B cell (primary cell): ENCODE measurements at regions not wholly inside any gene's neighbourhood (a gene's known extent, or its start where the extent isn't known, plus 50 kb on each side); places are given as distances from the start of the nearest gene placed in this dataset.

ENCODE experiments used
- EZH2 ChIP-seq: IDR thresholded peaks from 2 replicates; pipeline ENCODE4 v1.6.1; 2012; ENCODE audit warnings: borderline replicate concordance, low read depth, mild to moderate bottlenecking, moderate library complexity, low read length; ENCODE audit not compliant: insufficient read depth, poor library complexity, severe bottlenecking
- TF ChIP-seq, protein P1 (sequence below): fragments of 200-600 bp; IDR thresholded peaks from one replicate; pipeline ENCODE4 v1.8.0; 2022; ENCODE audit warnings: antibody characterized with exemption, mild to moderate bottlenecking

- TF ChIP-seq, protein P1, sequence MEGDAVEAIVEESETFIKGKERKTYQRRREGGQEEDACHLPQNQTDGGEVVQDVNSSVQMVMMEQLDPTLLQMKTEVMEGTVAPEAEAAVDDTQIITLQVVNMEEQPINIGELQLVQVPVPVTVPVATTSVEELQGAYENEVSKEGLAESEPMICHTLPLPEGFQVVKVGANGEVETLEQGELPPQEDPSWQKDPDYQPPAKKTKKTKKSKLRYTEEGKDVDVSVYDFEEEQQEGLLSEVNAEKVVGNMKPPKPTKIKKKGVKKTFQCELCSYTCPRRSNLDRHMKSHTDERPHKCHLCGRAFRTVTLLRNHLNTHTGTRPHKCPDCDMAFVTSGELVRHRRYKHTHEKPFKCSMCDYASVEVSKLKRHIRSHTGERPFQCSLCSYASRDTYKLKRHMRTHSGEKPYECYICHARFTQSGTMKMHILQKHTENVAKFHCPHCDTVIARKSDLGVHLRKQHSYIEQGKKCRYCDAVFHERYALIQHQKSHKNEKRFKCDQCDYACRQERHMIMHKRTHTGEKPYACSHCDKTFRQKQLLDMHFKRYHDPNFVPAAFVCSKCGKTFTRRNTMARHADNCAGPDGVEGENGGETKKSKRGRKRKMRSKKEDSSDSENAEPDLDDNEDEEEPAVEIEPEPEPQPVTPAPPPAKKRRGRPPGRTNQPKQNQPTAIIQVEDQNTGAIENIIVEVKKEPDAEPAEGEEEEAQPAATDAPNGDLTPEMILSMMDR: no peak
- no peak for TF ChIP-seq EZH2
Measured at GRCh38 chr6:40325041-40325440, 262.1 kb downstream of the LRFN2 start.
